ENCODE measurements at regions not wholly inside any gene's neighbourhood (a gene's known extent, or its start where the extent isn't known, plus 50 kb on each side); places are given as distances from the start of the nearest gene placed in this dataset.

- FAIRE-seq = no peak
- no peak for DNase-seq (ENCODE audit: insufficient read length, low spot score)
Measured at GRCh38 chr1:94708811-94709210, 111.3 kb upstream of the SLC44A3 start.

GRCh38 chr1:94708299-94708685 is 111.9 kb upstream of the SLC44A3 start:
- FAIRE-seq = no peak

GRCh38 chr1:94707321-94708298 is 112.5 kb upstream of the SLC44A3 start:
- FAIRE-seq = no peak
- DNase-seq (ENCODE audit: insufficient read length, low spot score) = no peak

More at GRCh38 chr1:94708299-94708685, 111.9 kb upstream of the SLC44A3 start:
- DNase-seq (ENCODE audit: insufficient read length, low spot score) = no peak

GRCh38 chr1:94702442-94702815 is 117.7 kb upstream of the SLC44A3 start:
- no peak for DNase-seq (ENCODE audit: insufficient read length, low spot score)
- FAIRE-seq = no peak

- FAIRE-seq (no peak), DNase-seq (ENCODE audit: insufficient read length, low spot score) (no peak)
Measured at GRCh38 chr1:94701796-94702441, 118.2 kb upstream of the SLC44A3 start.

- no peak for FAIRE-seq
- DNase-seq (ENCODE audit: insufficient read length, low spot score) = no peak
Measured at GRCh38 chr1:94698759-94699502, 121.2 kb upstream of the SLC44A3 start.

- FAIRE-seq (no peak), DNase-seq (ENCODE audit: insufficient read length, low spot score) (no peak)
Measured at GRCh38 chr1:94698356-94698755, 121.8 kb upstream of the SLC44A3 start.

GRCh38 chr1:94697839-94698238 is 122.3 kb upstream of the SLC44A3 start:
- DNase-seq (ENCODE audit: insufficient read length, low spot score) (no peak), FAIRE-seq (no peak)

- DNase-seq (ENCODE audit: insufficient read length, low spot score) (no peak), FAIRE-seq (no peak)
Measured at GRCh38 chr1:94694226-94694915, 125.8 kb upstream of the SLC44A3 start.

- no peak for FAIRE-seq
Measured at GRCh38 chr1:94693435-94693834, 126.7 kb upstream of the SLC44A3 start.

GRCh38 chr1:94693029-94693428 is 127.1 kb upstream of the SLC44A3 start:
- FAIRE-seq (no peak), DNase-seq (ENCODE audit: insufficient read length, low spot score) (no peak)

More at GRCh38 chr1:94693435-94693834, 126.7 kb upstream of the SLC44A3 start:
- no peak for DNase-seq (ENCODE audit: insufficient read length, low spot score)

GRCh38 chr1:94688646-94689045 is 131.5 kb upstream of the SLC44A3 start:
- DNase-seq (ENCODE audit: insufficient read length, low spot score) (no peak), FAIRE-seq (no peak)

- DNase-seq (ENCODE audit: insufficient read length, low spot score) (no peak), FAIRE-seq (no peak)
Measured at GRCh38 chr1:94686882-94687281, 133.3 kb upstream of the SLC44A3 start.

GRCh38 chr1:94684690-94685250 is 135.4 kb upstream of the SLC44A3 start:
- FAIRE-seq = no peak
- DNase-seq (ENCODE audit: insufficient read length, low spot score) = no peak

- no peak for FAIRE-seq
- DNase-seq (ENCODE audit: insufficient read length, low spot score) = no peak
Measured at GRCh38 chr1:94683886-94684285, 136.3 kb upstream of the SLC44A3 start.

- DNase-seq (ENCODE audit: insufficient read length, low spot score) (no peak), FAIRE-seq (no peak)
Measured at GRCh38 chr1:94680039-94680377, 138.4 kb upstream of the F3 start.

GRCh38 chr1:94679332-94680038 is 137.9 kb upstream of the F3 start:
- FAIRE-seq = no peak
- DNase-seq (ENCODE audit: insufficient read length, low spot score) = no peak

- FAIRE-seq (no peak), DNase-seq (ENCODE audit: insufficient read length, low spot score) (no peak)
Measured at GRCh38 chr1:94678202-94678848, 136.8 kb upstream of the F3 start.

GRCh38 chr1:94677714-94678113 is 136.2 kb upstream of the F3 start:
- FAIRE-seq (no peak), DNase-seq (ENCODE audit: insufficient read length, low spot score) (no peak)
